HS-27A (cell line): ENCODE measurements at regions not wholly inside any gene's neighbourhood (a gene's known extent, or its start where the extent isn't known, plus 50 kb on each side); places are given as distances from the start of the nearest gene placed in this dataset.
"Not testable (repeated sequence)": the region's sequence is repeated elsewhere in the genome, so short reads cannot be mapped to it uniquely, and the experiment has no call there.

ENCODE experiments used
- DNase-seq: peaks from one replicate; pipeline ENCODE4 v3.0.0-alpha.2; 2012; ENCODE audit warnings: low read depth, missing footprints

GRCh38 chr2:107570876-107571275 lies 255.8 kb upstream of the RGPD4 start:
- no peak for DNase-seq

GRCh38 chr2:107572890-107573289 lies 253.8 kb upstream of the RGPD4 start:
- DNase-seq: not testable (repeated sequence)

- no peak for DNase-seq
Measured at GRCh38 chr2:107576991-107577390, 249.7 kb upstream of the RGPD4 start.

GRCh38 chr2:107582487-107582886 lies 244.2 kb upstream of the RGPD4 start:
- no peak for DNase-seq

- DNase-seq: no peak
Measured at GRCh38 chr2:107584577-107584976, 242.1 kb upstream of the RGPD4 start.

GRCh38 chr2:107585851-107586250 lies 240.8 kb upstream of the RGPD4 start:
- no peak for DNase-seq

GRCh38 chr2:107588181-107588580 lies 238.5 kb upstream of the RGPD4 start:
- no peak for DNase-seq

GRCh38 chr2:107589079-107589491 lies 237.6 kb upstream of the RGPD4 start:
- no peak for DNase-seq

GRCh38 chr2:107591561-107592279 lies 235.0 kb upstream of the RGPD4 start:
- DNase-seq: no peak

- DNase-seq: no peak
Measured at GRCh38 chr2:107592280-107592624, 234.4 kb upstream of the RGPD4 start.

- no peak for DNase-seq
Measured at GRCh38 chr2:107595285-107595684, 231.4 kb upstream of the RGPD4 start.

GRCh38 chr2:107595749-107596148 lies 230.9 kb upstream of the RGPD4 start:
- DNase-seq: no peak

- DNase-seq: no peak
Measured at GRCh38 chr2:107597507-107597906, 229.2 kb upstream of the RGPD4 start.

GRCh38 chr2:107602801-107603200 lies 223.9 kb upstream of the RGPD4 start:
- no peak for DNase-seq

GRCh38 chr2:107607054-107607453 lies 219.6 kb upstream of the RGPD4 start:
- no peak for DNase-seq

- no peak for DNase-seq
Measured at GRCh38 chr2:107607473-107607872, 219.2 kb upstream of the RGPD4 start.

GRCh38 chr2:107615039-107615438 lies 211.7 kb upstream of the RGPD4 start:
- no peak for DNase-seq

- no peak for DNase-seq
Measured at GRCh38 chr2:107618769-107619168, 207.9 kb upstream of the RGPD4 start.

- no peak for DNase-seq
Measured at GRCh38 chr2:107621186-107622165, 205.2 kb upstream of the RGPD4 start.

- DNase-seq: no peak
Measured at GRCh38 chr2:107622741-107623310, 203.9 kb upstream of the RGPD4 start.

GRCh38 chr2:107625982-107626381 lies 200.7 kb upstream of the RGPD4 start:
- DNase-seq: no peak

- no peak for DNase-seq
Measured at GRCh38 chr2:107627164-107627563, 199.5 kb upstream of the RGPD4 start.

GRCh38 chr2:107627926-107628325 lies 198.8 kb upstream of the RGPD4 start:
- DNase-seq: no peak
